GM23338 (cell line): ENCODE measurements at regions not wholly inside any gene's neighbourhood (a gene's known extent, or its start where the extent isn't known, plus 50 kb on each side); places are given as distances from the start of the nearest gene placed in this dataset.

Source experiments
- ATAC-seq: fragments of 200-7000 bp; cut with Tn5 transposase; 3 replicates; pipeline ENCODE4 v1.9.1; 2020
- DNase-seq: peaks from one replicate; pipeline ENCODE4 v3.0.0-alpha.2; 2015; ENCODE audit warnings: low spot score
- H2AFZ ChIP-seq: fragments of 200-600 bp; sonication (generic); 2 replicates; pipeline ENCODE4 v1.8.0; 2016; ENCODE audit warnings: antibody characterized with exemption, mild to moderate bottlenecking, moderate library complexity
- H3F3A ChIP-seq: fragments of 200-600 bp; sonication (generic); replicated peaks from 2 replicates; pipeline ENCODE4 v1.8.0; 2017; ENCODE audit warnings: antibody characterized with exemption, mixed run types, low read depth
- H3K27ac ChIP-seq: fragments of 200-600 bp; sonication (generic); 2 replicates; pipeline ENCODE4 v1.6.1; 2016; ENCODE audit warnings: low read depth
- H3K27me3 ChIP-seq: fragments of 200-600 bp; sonication (generic); 2 replicates; pipeline ENCODE4 v1.8.0; 2016; ENCODE audit warnings: mild to moderate bottlenecking, mixed run types, moderate library complexity; ENCODE audit not compliant: insufficient read depth
- H3K36me3 ChIP-seq: fragments of 200-600 bp; sonication (generic); 2 replicates; pipeline ENCODE4 v1.8.0; 2016; ENCODE audit warnings: mild to moderate bottlenecking; ENCODE audit not compliant: insufficient read depth
- H3K4me1 ChIP-seq: fragments of 200-600 bp; sonication (generic); 2 replicates; pipeline ENCODE4 v1.8.0; 2016; ENCODE audit warnings: mild to moderate bottlenecking, moderate library complexity; ENCODE audit not compliant: insufficient read depth
- H3K4me2 ChIP-seq: fragments of 200-600 bp; sonication (generic); 2 replicates; pipeline ENCODE4 v1.7.1; 2017; ENCODE audit warnings: mixed run types
- H3K4me3 ChIP-seq: fragments of 200-600 bp; sonication (generic); 2 replicates; pipeline ENCODE4 v1.6.1; 2016; ENCODE audit warnings: mixed run types
- H3K79me2 ChIP-seq: fragments of 200-600 bp; sonication (generic); replicated peaks from 2 replicates; pipeline ENCODE4 v1.8.0; 2017; ENCODE audit warnings: mild to moderate bottlenecking; ENCODE audit not compliant: insufficient read depth
- H3K9me2 ChIP-seq: fragments of 200-600 bp; sonication (generic); 2 replicates; pipeline ENCODE4 v1.8.0; 2017; ENCODE audit not compliant: insufficient read depth
- H4K20me1 ChIP-seq: fragments of 200-600 bp; sonication (generic); replicated peaks from 2 replicates; pipeline ENCODE4 v1.8.0; 2017; ENCODE audit warnings: mild to moderate bottlenecking; ENCODE audit not compliant: insufficient read depth
- H3K27ac Mint-ChIP-seq: 2 replicates; pipeline ENCODE4 v1.8.0; 2020; ENCODE audit warnings: inconsistent platforms, mild to moderate bottlenecking, moderate library complexity, mixed read lengths
- H3K27me3 Mint-ChIP-seq: 3 replicates; pipeline ENCODE4 v1.8.0; 2022; ENCODE audit warnings: low read depth, mild to moderate bottlenecking, moderate library complexity, mixed read lengths, inconsistent platforms; ENCODE audit not compliant: insufficient read depth, poor library complexity
- H3K36me3 Mint-ChIP-seq: 3 replicates; pipeline ENCODE4 v1.8.0; 2021; ENCODE audit warnings: low read depth, mild to moderate bottlenecking, inconsistent platforms, moderate library complexity, mixed read lengths
- H3K4me1 Mint-ChIP-seq: 3 replicates; pipeline ENCODE4 v1.8.0; 2020; ENCODE audit warnings: mild to moderate bottlenecking, inconsistent platforms, mixed read lengths
- H3K4me3 Mint-ChIP-seq: 3 replicates; pipeline ENCODE4 v1.8.0; 2021; ENCODE audit warnings: moderate library complexity, mild to moderate bottlenecking, inconsistent platforms, mixed read lengths
- H3K9me3 Mint-ChIP-seq: 3 replicates; pipeline ENCODE4 v1.8.0; 2020; ENCODE audit warnings: moderate library complexity, mild to moderate bottlenecking, inconsistent platforms, mixed read lengths
- CREB1 ChIP-seq: fragments of 250-450 bp; sonication (Bioruptor Pico); IDR thresholded peaks from 2 replicates; pipeline ENCODE4 v1.5.0; 2020; ENCODE audit warnings: low read depth, mild to moderate bottlenecking, moderate library complexity
- EZH2 ChIP-seq: fragments of 200-600 bp; sonication (generic); IDR thresholded peaks from one replicate; pipeline ENCODE4 v1.8.0; 2017; ENCODE audit warnings: antibody characterized with exemption, mild to moderate bottlenecking, low read depth; ENCODE audit not compliant: unreplicated experiment
- EZH2phosphoT487 ChIP-seq: fragments of 200-600 bp; sonication (generic); IDR thresholded peaks from one replicate; pipeline ENCODE4 v1.8.1; 2018; ENCODE audit warnings: antibody characterized with exemption; ENCODE audit not compliant: unreplicated experiment
- JUNB ChIP-seq: IDR thresholded peaks from one replicate; pipeline ENCODE4 v1.6.1; 2016; ENCODE audit warnings: antibody characterized with exemption; ENCODE audit not compliant: unreplicated experiment
- NANOG ChIP-seq: IDR thresholded peaks from 2 replicates; pipeline ENCODE4 v1.6.1; 2016; ENCODE audit warnings: antibody characterized with exemption, borderline replicate concordance
- POLR2AphosphoS5 ChIP-seq: IDR thresholded peaks from 2 replicates; pipeline ENCODE4 v1.6.1; 2016; ENCODE audit warnings: antibody characterized with exemption, low read depth
- STAT1 ChIP-seq: IDR thresholded peaks from one replicate; pipeline ENCODE4 v1.6.1; 2016; ENCODE audit warnings: antibody characterized with exemption; ENCODE audit not compliant: unreplicated experiment
- ZNF114 ChIP-seq: fragments of 250-450 bp; sonication (Bioruptor Pico); IDR thresholded peaks from 2 replicates; pipeline ENCODE4 v1.5.0; 2020; ENCODE audit warnings: mild to moderate bottlenecking, moderate library complexity
- ZNF331 ChIP-seq: fragments of 250-450 bp; sonication (Bioruptor Pico); IDR thresholded peaks from 2 replicates; pipeline ENCODE4 v1.5.0; 2020; ENCODE audit warnings: low read depth, mild to moderate bottlenecking, moderate library complexity
- TF ChIP-seq, protein P1 (sequence below): IDR thresholded peaks from 2 replicates; pipeline ENCODE4 v1.6.1; 2016; ENCODE audit warnings: antibody characterized with exemption
- TF ChIP-seq, protein P2 (sequence below): fragments of 250-450 bp; sonication (Bioruptor Pico); IDR thresholded peaks from 2 replicates; pipeline ENCODE4 v1.5.0; 2020; ENCODE audit warnings: mild to moderate bottlenecking, moderate library complexity
- TF ChIP-seq, protein P3 (sequence below), 2 experiments: fragments of 200-600 bp in 1 of 2; sonication (generic) in 1 of 2; conservative IDR thresholded peaks; 2 replicates each; pipeline versions ENCODE4 v1.5.1 to v1.6.1; 2016 to 2017; ENCODE audit warnings: antibody characterized with exemption in 2 of 2, low read depth in 2 of 2, mild to moderate bottlenecking in 2 of 2, moderate library complexity in 1 of 2
- TF ChIP-seq, protein P4 (sequence below): IDR thresholded peaks from one replicate; pipeline ENCODE4 v1.6.1; 2018; ENCODE audit warnings: antibody characterized with exemption; ENCODE audit not compliant: unreplicated experiment

DNA sequence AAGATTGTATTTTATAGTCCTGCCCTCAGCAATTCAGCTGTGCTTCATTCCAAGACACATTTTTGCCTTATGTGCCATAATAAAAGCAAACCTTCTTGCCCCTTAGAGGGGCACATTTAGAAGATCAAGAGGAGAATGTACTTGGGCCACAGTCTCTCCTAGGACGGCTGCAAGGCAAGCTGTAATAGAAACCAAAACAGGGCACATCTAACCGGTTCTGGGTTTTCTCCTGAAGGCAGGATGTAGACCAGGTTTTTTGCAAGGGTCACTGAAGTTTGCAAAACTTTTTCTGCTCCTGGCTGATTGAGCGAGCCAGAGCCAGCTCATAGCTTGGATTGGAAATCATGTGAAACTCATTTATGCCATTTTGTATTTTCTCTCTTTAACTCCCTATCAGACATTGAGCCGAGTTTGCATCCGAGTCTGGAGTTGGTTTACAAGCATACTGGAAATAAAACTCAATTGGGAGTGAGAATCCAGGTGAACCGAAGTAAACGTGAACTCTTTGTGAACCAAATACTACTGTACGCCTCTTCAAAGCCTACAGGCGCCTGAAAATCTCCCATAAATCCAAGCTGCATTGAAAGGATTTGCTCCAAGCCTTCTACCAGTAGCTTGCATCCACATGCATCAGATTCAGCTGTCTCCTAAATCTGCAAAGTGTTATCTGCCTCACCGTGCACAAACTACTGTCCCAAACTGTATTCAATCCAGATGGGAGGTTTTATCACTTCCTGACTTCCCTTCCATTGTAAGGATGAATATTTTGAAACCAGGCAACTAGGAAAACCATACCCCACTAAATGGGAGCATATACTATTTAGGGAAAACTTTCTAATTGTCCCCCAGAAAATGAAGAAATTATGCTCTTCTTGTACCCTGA, 60.9 kb upstream of the TSC22D2 start:
- Histone ChIP-seq H3K9me2 (no peaks in the 10 kb centered on the region), H2AFZ (peak overlapping the region; percentile 82), H3K27me3 (no peaks in the 10 kb centered on the region), H3K79me2 (no peaks in the 10 kb centered on the region), H3K4me1 (peaks cover 36% of the 10 kb centered on the region), H3K4me3 (no peak overlapping the region), H3K36me3 (no peaks in the 10 kb centered on the region), H4K20me1 (no peaks in the 10 kb centered on the region), H3F3A (no peaks in the 10 kb centered on the region), H3K4me2 (0 out of 2 replicates have a peak overlapping the region, but pooled peaks have one; percentile 3), H3K27ac (no peak overlapping the region)
- H3K27ac Mint-ChIP-seq: 0 out of 2 replicates have a peak overlapping the region, but pooled peaks have one; percentile 27
- H3K4me1 Mint-ChIP-seq: peaks cover 55% of the 10 kb centered on the region
- ATAC-seq (peak; percentile 26), DNase-seq (no peak)
- TF ChIP-seq, protein P1, sequence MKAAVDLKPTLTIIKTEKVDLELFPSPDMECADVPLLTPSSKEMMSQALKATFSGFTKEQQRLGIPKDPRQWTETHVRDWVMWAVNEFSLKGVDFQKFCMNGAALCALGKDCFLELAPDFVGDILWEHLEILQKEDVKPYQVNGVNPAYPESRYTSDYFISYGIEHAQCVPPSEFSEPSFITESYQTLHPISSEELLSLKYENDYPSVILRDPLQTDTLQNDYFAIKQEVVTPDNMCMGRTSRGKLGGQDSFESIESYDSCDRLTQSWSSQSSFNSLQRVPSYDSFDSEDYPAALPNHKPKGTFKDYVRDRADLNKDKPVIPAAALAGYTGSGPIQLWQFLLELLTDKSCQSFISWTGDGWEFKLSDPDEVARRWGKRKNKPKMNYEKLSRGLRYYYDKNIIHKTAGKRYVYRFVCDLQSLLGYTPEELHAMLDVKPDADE: no peak
- no peak for TF ChIP-seq EZH2
- TF ChIP-seq, protein P2, sequence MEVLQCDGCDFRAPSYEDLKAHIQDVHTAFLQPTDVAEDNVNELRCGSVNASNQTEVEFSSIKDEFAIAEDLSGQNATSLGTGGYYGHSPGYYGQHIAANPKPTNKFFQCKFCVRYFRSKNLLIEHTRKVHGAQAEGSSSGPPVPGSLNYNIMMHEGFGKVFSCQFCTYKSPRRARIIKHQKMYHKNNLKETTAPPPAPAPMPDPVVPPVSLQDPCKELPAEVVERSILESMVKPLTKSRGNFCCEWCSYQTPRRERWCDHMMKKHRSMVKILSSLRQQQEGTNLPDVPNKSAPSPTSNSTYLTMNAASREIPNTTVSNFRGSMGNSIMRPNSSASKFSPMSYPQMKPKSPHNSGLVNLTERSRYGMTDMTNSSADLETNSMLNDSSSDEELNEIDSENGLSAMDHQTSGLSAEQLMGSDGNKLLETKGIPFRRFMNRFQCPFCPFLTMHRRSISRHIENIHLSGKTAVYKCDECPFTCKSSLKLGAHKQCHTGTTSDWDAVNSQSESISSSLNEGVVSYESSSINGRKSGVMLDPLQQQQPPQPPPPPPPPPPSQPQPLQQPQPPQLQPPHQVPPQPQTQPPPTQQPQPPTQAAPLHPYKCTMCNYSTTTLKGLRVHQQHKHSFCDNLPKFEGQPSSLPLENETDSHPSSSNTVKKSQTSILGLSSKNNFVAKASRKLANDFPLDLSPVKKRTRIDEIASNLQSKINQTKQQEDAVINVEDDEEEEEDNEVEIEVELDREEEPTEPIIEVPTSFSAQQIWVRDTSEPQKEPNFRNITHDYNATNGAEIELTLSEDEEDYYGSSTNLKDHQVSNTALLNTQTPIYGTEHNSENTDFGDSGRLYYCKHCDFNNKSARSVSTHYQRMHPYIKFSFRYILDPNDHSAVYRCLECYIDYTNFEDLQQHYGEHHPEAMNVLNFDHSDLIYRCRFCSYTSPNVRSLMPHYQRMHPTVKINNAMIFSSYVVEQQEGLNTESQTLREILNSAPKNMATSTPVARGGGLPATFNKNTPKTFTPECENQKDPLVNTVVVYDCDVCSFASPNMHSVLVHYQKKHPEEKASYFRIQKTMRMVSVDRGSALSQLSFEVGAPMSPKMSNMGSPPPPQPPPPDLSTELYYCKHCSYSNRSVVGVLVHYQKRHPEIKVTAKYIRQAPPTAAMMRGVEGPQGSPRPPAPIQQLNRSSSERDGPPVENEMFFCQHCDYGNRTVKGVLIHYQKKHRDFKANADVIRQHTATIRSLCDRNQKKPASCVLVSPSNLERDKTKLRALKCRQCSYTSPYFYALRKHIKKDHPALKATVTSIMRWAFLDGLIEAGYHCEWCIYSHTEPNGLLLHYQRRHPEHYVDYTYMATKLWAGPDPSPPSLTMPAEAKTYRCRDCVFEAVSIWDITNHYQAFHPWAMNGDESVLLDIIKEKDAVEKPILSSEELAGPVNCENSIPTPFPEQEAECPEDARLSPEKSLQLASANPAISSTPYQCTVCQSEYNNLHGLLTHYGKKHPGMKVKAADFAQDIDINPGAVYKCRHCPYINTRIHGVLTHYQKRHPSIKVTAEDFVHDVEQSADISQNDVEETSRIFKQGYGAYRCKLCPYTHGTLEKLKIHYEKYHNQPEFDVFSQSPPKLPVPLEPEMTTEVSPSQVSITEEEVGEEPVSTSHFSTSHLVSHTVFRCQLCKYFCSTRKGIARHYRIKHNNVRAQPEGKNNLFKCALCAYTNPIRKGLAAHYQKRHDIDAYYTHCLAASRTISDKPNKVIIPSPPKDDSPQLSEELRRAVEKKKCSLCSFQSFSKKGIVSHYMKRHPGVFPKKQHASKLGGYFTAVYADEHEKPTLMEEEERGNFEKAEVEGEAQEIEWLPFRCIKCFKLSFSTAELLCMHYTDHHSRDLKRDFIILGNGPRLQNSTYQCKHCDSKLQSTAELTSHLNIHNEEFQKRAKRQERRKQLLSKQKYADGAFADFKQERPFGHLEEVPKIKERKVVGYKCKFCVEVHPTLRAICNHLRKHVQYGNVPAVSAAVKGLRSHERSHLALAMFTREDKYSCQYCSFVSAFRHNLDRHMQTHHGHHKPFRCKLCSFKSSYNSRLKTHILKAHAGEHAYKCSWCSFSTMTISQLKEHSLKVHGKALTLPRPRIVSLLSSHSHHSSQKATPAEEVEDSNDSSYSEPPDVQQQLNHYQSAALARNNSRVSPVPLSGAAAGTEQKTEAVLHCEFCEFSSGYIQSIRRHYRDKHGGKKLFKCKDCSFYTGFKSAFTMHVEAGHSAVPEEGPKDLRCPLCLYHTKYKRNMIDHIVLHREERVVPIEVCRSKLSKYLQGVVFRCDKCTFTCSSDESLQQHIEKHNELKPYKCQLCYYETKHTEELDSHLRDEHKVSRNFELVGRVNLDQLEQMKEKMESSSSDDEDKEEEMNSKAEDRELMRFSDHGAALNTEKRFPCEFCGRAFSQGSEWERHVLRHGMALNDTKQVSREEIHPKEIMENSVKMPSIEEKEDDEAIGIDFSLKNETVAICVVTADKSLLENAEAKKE: no peak
- no peak for TF ChIP-seq NANOG
- no peak for TF ChIP-seq ZNF114 (CRISPR knock-in tag)
- TF ChIP-seq CREB1 (CRISPR knock-in tag): no peak
- TF ChIP-seq, protein P3, sequence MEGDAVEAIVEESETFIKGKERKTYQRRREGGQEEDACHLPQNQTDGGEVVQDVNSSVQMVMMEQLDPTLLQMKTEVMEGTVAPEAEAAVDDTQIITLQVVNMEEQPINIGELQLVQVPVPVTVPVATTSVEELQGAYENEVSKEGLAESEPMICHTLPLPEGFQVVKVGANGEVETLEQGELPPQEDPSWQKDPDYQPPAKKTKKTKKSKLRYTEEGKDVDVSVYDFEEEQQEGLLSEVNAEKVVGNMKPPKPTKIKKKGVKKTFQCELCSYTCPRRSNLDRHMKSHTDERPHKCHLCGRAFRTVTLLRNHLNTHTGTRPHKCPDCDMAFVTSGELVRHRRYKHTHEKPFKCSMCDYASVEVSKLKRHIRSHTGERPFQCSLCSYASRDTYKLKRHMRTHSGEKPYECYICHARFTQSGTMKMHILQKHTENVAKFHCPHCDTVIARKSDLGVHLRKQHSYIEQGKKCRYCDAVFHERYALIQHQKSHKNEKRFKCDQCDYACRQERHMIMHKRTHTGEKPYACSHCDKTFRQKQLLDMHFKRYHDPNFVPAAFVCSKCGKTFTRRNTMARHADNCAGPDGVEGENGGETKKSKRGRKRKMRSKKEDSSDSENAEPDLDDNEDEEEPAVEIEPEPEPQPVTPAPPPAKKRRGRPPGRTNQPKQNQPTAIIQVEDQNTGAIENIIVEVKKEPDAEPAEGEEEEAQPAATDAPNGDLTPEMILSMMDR (conservative IDR thresholded peaks at IDR 0.05; ENCODE audit: low read depth in 2 of 2): no peak
- TF ChIP-seq POLR2AphosphoS5: no peak
- TF ChIP-seq EZH2phosphoT487: no peak
- no peak for TF ChIP-seq STAT1
- TF ChIP-seq ZNF331: no peak
- TF ChIP-seq JUNB: no peak
- TF ChIP-seq, protein P4, sequence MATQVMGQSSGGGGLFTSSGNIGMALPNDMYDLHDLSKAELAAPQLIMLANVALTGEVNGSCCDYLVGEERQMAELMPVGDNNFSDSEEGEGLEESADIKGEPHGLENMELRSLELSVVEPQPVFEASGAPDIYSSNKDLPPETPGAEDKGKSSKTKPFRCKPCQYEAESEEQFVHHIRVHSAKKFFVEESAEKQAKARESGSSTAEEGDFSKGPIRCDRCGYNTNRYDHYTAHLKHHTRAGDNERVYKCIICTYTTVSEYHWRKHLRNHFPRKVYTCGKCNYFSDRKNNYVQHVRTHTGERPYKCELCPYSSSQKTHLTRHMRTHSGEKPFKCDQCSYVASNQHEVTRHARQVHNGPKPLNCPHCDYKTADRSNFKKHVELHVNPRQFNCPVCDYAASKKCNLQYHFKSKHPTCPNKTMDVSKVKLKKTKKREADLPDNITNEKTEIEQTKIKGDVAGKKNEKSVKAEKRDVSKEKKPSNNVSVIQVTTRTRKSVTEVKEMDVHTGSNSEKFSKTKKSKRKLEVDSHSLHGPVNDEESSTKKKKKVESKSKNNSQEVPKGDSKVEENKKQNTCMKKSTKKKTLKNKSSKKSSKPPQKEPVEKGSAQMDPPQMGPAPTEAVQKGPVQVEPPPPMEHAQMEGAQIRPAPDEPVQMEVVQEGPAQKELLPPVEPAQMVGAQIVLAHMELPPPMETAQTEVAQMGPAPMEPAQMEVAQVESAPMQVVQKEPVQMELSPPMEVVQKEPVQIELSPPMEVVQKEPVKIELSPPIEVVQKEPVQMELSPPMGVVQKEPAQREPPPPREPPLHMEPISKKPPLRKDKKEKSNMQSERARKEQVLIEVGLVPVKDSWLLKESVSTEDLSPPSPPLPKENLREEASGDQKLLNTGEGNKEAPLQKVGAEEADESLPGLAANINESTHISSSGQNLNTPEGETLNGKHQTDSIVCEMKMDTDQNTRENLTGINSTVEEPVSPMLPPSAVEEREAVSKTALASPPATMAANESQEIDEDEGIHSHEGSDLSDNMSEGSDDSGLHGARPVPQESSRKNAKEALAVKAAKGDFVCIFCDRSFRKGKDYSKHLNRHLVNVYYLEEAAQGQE: no peak
- no peak overlapping the region for H3K4me3 Mint-ChIP-seq
- no peaks in the 10 kb centered on the region for H3K36me3 Mint-ChIP-seq
- no peaks in the 10 kb centered on the region for H3K9me3 Mint-ChIP-seq
- peaks cover 4% of the 10 kb centered on the region for H3K27me3 Mint-ChIP-seq
